NCI-H1105 treated with DMSO at 0.1 percent for 48 hours (cell line): ENCODE measurements at regions not wholly inside any gene's neighbourhood (a gene's known extent, or its start where the extent isn't known, plus 50 kb on each side); places are given as distances from the start of the nearest gene placed in this dataset.
A peak's percentile ranks its signal among the peaks of the same experiment; 100 is the strongest.

Experiments used
- DNase-seq: peaks from one replicate; lab custom pipeline; 2025; lab: John Stamatoyannopoulos, UW

- no peak for DNase-seq
Measured at GRCh38 chr3:135865553-135865952, 100.0 kb upstream of the PPP2R3A start.

- no peak for DNase-seq
Measured at GRCh38 chr3:135867911-135868310, 97.6 kb upstream of the PPP2R3A start.

- no peak for DNase-seq
Measured at GRCh38 chr3:135868801-135869200, 96.7 kb upstream of the PPP2R3A start.

- no peak for DNase-seq
Measured at GRCh38 chr3:135869439-135870105, 96.0 kb upstream of the PPP2R3A start.

- DNase-seq, result no peak
Measured at GRCh38 chr3:135871311-135871710, 94.2 kb upstream of the PPP2R3A start.

GRCh38 chr3:135874035-135874434, 91.5 kb upstream of the PPP2R3A start:
- DNase-seq, result no peak

- DNase-seq, result no peak
Measured at GRCh38 chr3:135878501-135878900, 87.0 kb upstream of the PPP2R3A start.

- DNase-seq, result no peak
Measured at GRCh38 chr3:135885885-135886284, 79.6 kb upstream of the PPP2R3A start.

GRCh38 chr3:135887220-135887619, 78.3 kb upstream of the PPP2R3A start:
- no peak for DNase-seq

GRCh38 chr3:135889443-135889842, 76.1 kb upstream of the PPP2R3A start:
- DNase-seq, result no peak

GRCh38 chr3:135891121-135891520, 74.4 kb upstream of the PPP2R3A start:
- no peak for DNase-seq

GRCh38 chr3:135895106-135895733, 70.3 kb upstream of the PPP2R3A start:
- DNase-seq, result peak; percentile 93

- no peak for DNase-seq
Measured at GRCh38 chr3:135895734-135896121, 69.8 kb upstream of the PPP2R3A start.

- no peak for DNase-seq
Measured at GRCh38 chr3:135896613-135897012, 68.9 kb upstream of the PPP2R3A start.

GRCh38 chr3:135897715-135898114, 67.8 kb upstream of the PPP2R3A start:
- DNase-seq, result no peak

GRCh38 chr3:135898774-135899173, 66.8 kb upstream of the PPP2R3A start:
- DNase-seq, result no peak

- peak; percentile 9 for DNase-seq
Measured at GRCh38 chr3:135905058-135905724, 60.3 kb upstream of the PPP2R3A start.

GRCh38 chr3:135907422-135908165, 57.9 kb upstream of the PPP2R3A start:
- DNase-seq, result peak; percentile 56

GRCh38 chr3:135908225-135908624, 57.3 kb upstream of the PPP2R3A start:
- DNase-seq, result no peak

GRCh38 chr3:135908737-135909136, 56.8 kb upstream of the PPP2R3A start:
- no peak for DNase-seq

- DNase-seq, result no peak
Measured at GRCh38 chr3:135911110-135911509, 54.4 kb upstream of the PPP2R3A start.

GRCh38 chr3:135915206-135915605, 50.3 kb upstream of the PPP2R3A start:
- no peak for DNase-seq
